IMR-90 (cell line): ENCODE measurements at regions not wholly inside any gene's neighbourhood (a gene's known extent, or its start where the extent isn't known, plus 50 kb on each side); places are given as distances from the start of the nearest gene placed in this dataset.
"Not testable (repeated sequence)": the region's sequence is repeated elsewhere in the genome, so short reads cannot be mapped to it uniquely, and the experiment has no call there.

ENCODE experiments used
- BHLHE40 ChIP-seq: fragments of 150-350 bp; IDR thresholded peaks from 2 replicates; pipeline ENCODE4 v1.6.1; 2016; ENCODE audit warnings: mild to moderate bottlenecking, low read depth, low read length
- CEBPB ChIP-seq: IDR thresholded peaks from 2 replicates; pipeline ENCODE4 v1.6.1; 2012; ENCODE audit warnings: low read depth, low read length, improper control_type of control experiment
- FOS ChIP-seq: fragments of 150-350 bp; IDR thresholded peaks from 2 replicates; pipeline ENCODE4 v1.6.1; 2016; ENCODE audit warnings: low read depth, low read length
- MAFK ChIP-seq: IDR thresholded peaks from 2 replicates; pipeline ENCODE4 v1.6.1; 2012; ENCODE audit warnings: low read depth, low read length, improper control_type of control experiment
- MAZ ChIP-seq: IDR thresholded peaks from 2 replicates; pipeline ENCODE4 v1.6.1; 2012; ENCODE audit warnings: low read depth, mild to moderate bottlenecking, low read length, improper control_type of control experiment, moderate library complexity, borderline replicate concordance
- POLR2A ChIP-seq: IDR thresholded peaks from 2 replicates; pipeline ENCODE4 v1.6.1; 2012; ENCODE audit warnings: mild to moderate bottlenecking, low read depth, low read length
- RAD21 ChIP-seq: IDR thresholded peaks from 2 replicates; pipeline ENCODE4 v1.6.1; 2012; ENCODE audit warnings: low read length, improper control_type of control experiment
- RCOR1 ChIP-seq: IDR thresholded peaks from 2 replicates; pipeline ENCODE4 v1.6.1; 2012; ENCODE audit warnings: mild to moderate bottlenecking, low read length, improper control_type of control experiment; ENCODE audit not compliant: insufficient replicate concordance
- RFX5 ChIP-seq: IDR thresholded peaks from 2 replicates; pipeline ENCODE4 v1.8.0; 2012; ENCODE audit warnings: low read depth, mild to moderate bottlenecking, low read length, moderate library complexity
- SMC3 ChIP-seq: fragments of 150-350 bp; IDR thresholded peaks from 2 replicates; pipeline ENCODE4 v1.6.1; 2016; ENCODE audit warnings: low read depth, mild to moderate bottlenecking, antibody characterized with exemption, low read length, moderate library complexity
- TF ChIP-seq, protein P1 (sequence below): conservative IDR thresholded peaks from 2 replicates; pipeline ENCODE4 v1.5.1; 2012; ENCODE audit warnings: mild to moderate bottlenecking, low read depth, low read length, improper control_type of control experiment
- TF ChIP-seq, protein P2 (sequence below): fragments of 150-350 bp; IDR thresholded peaks from 2 replicates; pipeline ENCODE4 v1.6.1; 2017; ENCODE audit warnings: mild to moderate bottlenecking, antibody characterized with exemption, low read length, low read depth
- TF ChIP-seq, protein P3 (sequence below): fragments of 150-350 bp; IDR thresholded peaks from 2 replicates; pipeline ENCODE4 v1.6.1; 2016; ENCODE audit warnings: low read depth, mild to moderate bottlenecking, low read length, moderate library complexity, borderline replicate concordance

GRCh38 chr9:71260419-71260818 lies 139.0 kb upstream of the TRPM3 start:
- TF ChIP-seq, protein P1, sequence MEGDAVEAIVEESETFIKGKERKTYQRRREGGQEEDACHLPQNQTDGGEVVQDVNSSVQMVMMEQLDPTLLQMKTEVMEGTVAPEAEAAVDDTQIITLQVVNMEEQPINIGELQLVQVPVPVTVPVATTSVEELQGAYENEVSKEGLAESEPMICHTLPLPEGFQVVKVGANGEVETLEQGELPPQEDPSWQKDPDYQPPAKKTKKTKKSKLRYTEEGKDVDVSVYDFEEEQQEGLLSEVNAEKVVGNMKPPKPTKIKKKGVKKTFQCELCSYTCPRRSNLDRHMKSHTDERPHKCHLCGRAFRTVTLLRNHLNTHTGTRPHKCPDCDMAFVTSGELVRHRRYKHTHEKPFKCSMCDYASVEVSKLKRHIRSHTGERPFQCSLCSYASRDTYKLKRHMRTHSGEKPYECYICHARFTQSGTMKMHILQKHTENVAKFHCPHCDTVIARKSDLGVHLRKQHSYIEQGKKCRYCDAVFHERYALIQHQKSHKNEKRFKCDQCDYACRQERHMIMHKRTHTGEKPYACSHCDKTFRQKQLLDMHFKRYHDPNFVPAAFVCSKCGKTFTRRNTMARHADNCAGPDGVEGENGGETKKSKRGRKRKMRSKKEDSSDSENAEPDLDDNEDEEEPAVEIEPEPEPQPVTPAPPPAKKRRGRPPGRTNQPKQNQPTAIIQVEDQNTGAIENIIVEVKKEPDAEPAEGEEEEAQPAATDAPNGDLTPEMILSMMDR = not testable (repeated sequence)
- not testable (repeated sequence) for TF ChIP-seq POLR2A, SMC3, BHLHE40, RAD21, MAFK, MAZ, FOS, CEBPB, RFX5, RCOR1
- TF ChIP-seq, protein P2, sequence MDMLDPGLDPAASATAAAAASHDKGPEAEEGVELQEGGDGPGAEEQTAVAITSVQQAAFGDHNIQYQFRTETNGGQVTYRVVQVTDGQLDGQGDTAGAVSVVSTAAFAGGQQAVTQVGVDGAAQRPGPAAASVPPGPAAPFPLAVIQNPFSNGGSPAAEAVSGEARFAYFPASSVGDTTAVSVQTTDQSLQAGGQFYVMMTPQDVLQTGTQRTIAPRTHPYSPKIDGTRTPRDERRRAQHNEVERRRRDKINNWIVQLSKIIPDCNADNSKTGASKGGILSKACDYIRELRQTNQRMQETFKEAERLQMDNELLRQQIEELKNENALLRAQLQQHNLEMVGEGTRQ = not testable (repeated sequence)
- TF ChIP-seq, protein P3, sequence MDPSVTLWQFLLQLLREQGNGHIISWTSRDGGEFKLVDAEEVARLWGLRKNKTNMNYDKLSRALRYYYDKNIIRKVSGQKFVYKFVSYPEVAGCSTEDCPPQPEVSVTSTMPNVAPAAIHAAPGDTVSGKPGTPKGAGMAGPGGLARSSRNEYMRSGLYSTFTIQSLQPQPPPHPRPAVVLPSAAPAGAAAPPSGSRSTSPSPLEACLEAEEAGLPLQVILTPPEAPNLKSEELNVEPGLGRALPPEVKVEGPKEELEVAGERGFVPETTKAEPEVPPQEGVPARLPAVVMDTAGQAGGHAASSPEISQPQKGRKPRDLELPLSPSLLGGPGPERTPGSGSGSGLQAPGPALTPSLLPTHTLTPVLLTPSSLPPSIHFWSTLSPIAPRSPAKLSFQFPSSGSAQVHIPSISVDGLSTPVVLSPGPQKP = not testable (repeated sequence)
